C4-2B (cell line): ENCODE measurements at regions not wholly inside any gene's neighbourhood (a gene's known extent, or its start where the extent isn't known, plus 50 kb on each side); places are given as distances from the start of the nearest gene placed in this dataset.

Source experiments
- ZFX ChIP-seq: fragments of 450-650 bp; IDR thresholded peaks from 2 replicates; pipeline ENCODE4 v1.6.1; 2017
- TF ChIP-seq, protein P1 (sequence below): fragments of 450-650 bp; conservative IDR thresholded peaks from 2 replicates; pipeline ENCODE4 v1.5.1; 2017; ENCODE audit warnings: mild to moderate bottlenecking

DNA sequence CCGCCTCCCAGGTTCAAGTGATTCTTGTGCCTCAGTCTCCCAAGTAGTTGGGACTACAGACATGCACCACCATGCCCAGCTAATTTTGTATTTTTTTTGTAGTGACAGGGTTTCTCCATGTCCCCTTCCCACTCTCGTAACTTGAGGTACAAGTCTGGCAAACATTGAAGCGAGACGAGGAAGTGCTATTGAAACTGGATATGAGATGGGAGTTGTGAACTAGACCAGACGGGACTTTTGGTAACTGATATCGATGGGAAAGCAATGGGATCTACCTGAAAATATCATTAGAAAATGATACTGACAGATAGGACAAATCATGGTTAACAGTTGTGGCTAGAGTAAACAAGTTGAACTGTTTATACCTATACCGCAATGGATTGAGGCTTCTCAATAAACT, 95.2 kb upstream of the TRABD2B start:
- TF ChIP-seq, protein P1, sequence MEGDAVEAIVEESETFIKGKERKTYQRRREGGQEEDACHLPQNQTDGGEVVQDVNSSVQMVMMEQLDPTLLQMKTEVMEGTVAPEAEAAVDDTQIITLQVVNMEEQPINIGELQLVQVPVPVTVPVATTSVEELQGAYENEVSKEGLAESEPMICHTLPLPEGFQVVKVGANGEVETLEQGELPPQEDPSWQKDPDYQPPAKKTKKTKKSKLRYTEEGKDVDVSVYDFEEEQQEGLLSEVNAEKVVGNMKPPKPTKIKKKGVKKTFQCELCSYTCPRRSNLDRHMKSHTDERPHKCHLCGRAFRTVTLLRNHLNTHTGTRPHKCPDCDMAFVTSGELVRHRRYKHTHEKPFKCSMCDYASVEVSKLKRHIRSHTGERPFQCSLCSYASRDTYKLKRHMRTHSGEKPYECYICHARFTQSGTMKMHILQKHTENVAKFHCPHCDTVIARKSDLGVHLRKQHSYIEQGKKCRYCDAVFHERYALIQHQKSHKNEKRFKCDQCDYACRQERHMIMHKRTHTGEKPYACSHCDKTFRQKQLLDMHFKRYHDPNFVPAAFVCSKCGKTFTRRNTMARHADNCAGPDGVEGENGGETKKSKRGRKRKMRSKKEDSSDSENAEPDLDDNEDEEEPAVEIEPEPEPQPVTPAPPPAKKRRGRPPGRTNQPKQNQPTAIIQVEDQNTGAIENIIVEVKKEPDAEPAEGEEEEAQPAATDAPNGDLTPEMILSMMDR, result no peak
- no peak for TF ChIP-seq ZFX
